Transverse colon (tissue), 4 donors: ENCODE measurements at regions not wholly inside any gene's neighbourhood (a gene's known extent, or its start where the extent isn't known, plus 50 kb on each side); places are given as distances from the start of the nearest gene placed in this dataset.

Experiments
- DNase-seq: peaks from one replicate; pipeline ENCODE4 v3.0.0-alpha.2; 2019
- H3K27ac ChIP-seq, 4 donors: fragments of 200-600 bp; sonication (generic); 2 replicates each; pipeline ENCODE4 v1.5.1; 2016 to 2018; ENCODE audit warnings: inconsistent platforms in 4 of 4
- H3K27me3 ChIP-seq: fragments of 200-600 bp; sonication (generic); 2 replicates; pipeline ENCODE4 v1.5.1; 2017; ENCODE audit warnings: inconsistent platforms
- H3K36me3 ChIP-seq, 4 donors: fragments of 200-600 bp; sonication (generic); 2 replicates each; pipeline ENCODE4 v1.5.1; 2017 to 2019; ENCODE audit warnings: inconsistent platforms in 4 of 4
- H3K4me1 ChIP-seq, 4 donors: fragments of 200-600 bp; sonication (generic); 2 replicates each; pipeline ENCODE4 v1.5.1; 2017 to 2020; ENCODE audit warnings: inconsistent platforms in 4 of 4
- H3K4me3 ChIP-seq, 4 donors: fragments of 200-600 bp; sonication (generic); 1 replicate in 1 of 4; 2 replicates in 3 of 4; pipeline versions ENCODE4 v1.5.1 to v1.6.1; 2017 to 2019; ENCODE audit warnings: inconsistent platforms in 4 of 4
- H3K9me3 ChIP-seq, 2 donors: fragments of 200-600 bp; sonication (generic); 2 replicates each; pipeline ENCODE4 v1.5.1; 2017 to 2019; ENCODE audit warnings: inconsistent platforms in 2 of 2
- EP300 ChIP-seq: sonication (generic); formaldehyde crosslinking; IDR thresholded peaks from one replicate; pipeline ENCODE4 v1.6.1; 2017; ENCODE audit warnings: antibody characterized with exemption, low read depth
- POLR2A ChIP-seq: fragments of 450-650 bp; IDR thresholded peaks from one replicate; pipeline ENCODE4 v1.6.1; 2016; ENCODE audit warnings: antibody characterized with exemption, mild to moderate bottlenecking, moderate library complexity
- POLR2AphosphoS5 ChIP-seq, 3 donors: sonication (generic); formaldehyde crosslinking; IDR thresholded peaks; one replicate each; pipeline ENCODE4 v1.6.1; 2016; ENCODE audit warnings: antibody characterized with exemption in 3 of 3
- WGBS, 2 donors: methylation state at CpG; one replicate each; pipeline ENCODE4 v1.1.5; 2018; ENCODE audit warnings: low coverage in 1 of 2; 5-methylcytosine and 5-hydroxymethylcytosine counted together
- in situ Hi-C, 4 donors: fragments of 200-750 bp; cut with MboI; loops; one replicate each; pipeline versions ENCODE4 v1.15.0 to v1.15.1; 2017; ENCODE audit warnings: low sequenced_read_pairs in 3 of 4, low pct_ligation_motif_present in 1 of 4, low pct_unique_long_range_greater_than_20kb in 1 of 4
- intact Hi-C: fragments of 100-400 bp; cut with DNase I; formaldehyde crosslinking; loops from one replicate; pipeline ENCODE4 v1.15.1; 2023; ENCODE audit warnings: low total_unique reads
- TF ChIP-seq, protein P1 (sequence below), 5 experiments: fragments of 200-600 bp in 3 of 5; fragments of 450-650 bp in 2 of 5; sonication (generic) in 3 of 5; IDR thresholded peaks; 1 replicate in 2 of 5; 2 replicates in 3 of 5; pipeline ENCODE4 v1.5.1; 2016 to 2017; ENCODE audit warnings: antibody characterized with exemption in 5 of 5, inconsistent platforms in 3 of 5, mild to moderate bottlenecking in 2 of 5, moderate library complexity in 1 of 5

DNA sequence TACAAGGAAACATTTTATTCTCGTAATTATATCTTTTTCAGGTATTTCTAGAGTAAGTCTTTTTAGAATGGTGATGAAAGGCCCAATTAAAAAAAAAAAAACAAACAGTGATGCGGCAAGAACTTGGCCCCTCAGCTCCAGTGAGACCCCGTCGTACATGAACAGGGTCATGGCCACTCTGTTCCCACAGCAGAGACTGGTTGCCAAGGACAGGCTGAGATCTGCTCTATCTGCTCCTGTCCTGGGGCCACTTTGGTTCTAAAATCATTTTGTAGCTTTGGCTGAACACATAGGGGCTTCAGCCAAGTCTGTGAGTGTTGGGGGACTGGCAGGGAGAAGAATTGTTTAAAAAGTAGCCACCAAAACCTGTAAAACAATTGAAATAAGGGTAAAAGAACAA, 286.9 kb downstream of the RFC3 start:
- Histone ChIP-seq H3K27ac (no peak overlapping the region), H3K36me3 (no peaks in the 10 kb centered on the region), H3K9me3 (no peaks in the 10 kb centered on the region), H3K27me3 (no peaks in the 10 kb centered on the region), H3K4me3 (no peak overlapping the region), H3K4me1 (no peaks in the 10 kb centered on the region)
- in situ Hi-C loops: no loop called here
- DNase-seq: no peak
- 86 to 92% methylated on average over 3 to 4 of the region's 4 CpGs for WGBS, 2 donors
- intact Hi-C loops: no loop called here
- TF ChIP-seq POLR2AphosphoS5 (IDR thresholded peaks at IDR 0.05) (no peak), POLR2A (no peak), EP300 (no peak)
- TF ChIP-seq, protein P1, sequence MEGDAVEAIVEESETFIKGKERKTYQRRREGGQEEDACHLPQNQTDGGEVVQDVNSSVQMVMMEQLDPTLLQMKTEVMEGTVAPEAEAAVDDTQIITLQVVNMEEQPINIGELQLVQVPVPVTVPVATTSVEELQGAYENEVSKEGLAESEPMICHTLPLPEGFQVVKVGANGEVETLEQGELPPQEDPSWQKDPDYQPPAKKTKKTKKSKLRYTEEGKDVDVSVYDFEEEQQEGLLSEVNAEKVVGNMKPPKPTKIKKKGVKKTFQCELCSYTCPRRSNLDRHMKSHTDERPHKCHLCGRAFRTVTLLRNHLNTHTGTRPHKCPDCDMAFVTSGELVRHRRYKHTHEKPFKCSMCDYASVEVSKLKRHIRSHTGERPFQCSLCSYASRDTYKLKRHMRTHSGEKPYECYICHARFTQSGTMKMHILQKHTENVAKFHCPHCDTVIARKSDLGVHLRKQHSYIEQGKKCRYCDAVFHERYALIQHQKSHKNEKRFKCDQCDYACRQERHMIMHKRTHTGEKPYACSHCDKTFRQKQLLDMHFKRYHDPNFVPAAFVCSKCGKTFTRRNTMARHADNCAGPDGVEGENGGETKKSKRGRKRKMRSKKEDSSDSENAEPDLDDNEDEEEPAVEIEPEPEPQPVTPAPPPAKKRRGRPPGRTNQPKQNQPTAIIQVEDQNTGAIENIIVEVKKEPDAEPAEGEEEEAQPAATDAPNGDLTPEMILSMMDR (IDR thresholded peaks at IDR 0.05): no peak

DNA sequence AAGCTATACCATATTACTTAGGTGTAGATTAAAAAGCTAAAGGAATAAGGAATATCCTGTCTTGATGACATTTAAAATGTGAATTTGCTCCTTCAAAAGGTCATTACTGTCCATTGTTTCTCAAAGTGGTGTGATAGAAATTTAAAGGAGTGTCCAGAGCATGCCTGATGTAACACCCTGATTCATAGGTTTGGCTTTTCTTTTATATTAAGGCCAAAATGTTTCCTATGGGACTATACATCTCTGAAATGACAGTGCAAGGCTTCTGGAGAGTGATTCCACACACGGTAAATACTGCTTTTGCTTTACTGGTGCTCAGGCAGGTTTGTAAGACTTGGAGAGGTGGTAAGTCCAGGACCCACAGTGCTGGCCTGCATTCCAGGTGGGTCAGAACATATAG, 289.9 kb downstream of the RFC3 start:
- TF ChIP-seq, protein P1 (IDR thresholded peaks at IDR 0.05): no peak
- no peak for TF ChIP-seq EP300
- no peak for TF ChIP-seq POLR2AphosphoS5 (IDR thresholded peaks at IDR 0.05)
- no peak for TF ChIP-seq POLR2A
- Histone ChIP-seq H3K4me1 (no peaks in the 10 kb centered on the region), H3K27ac (no peak overlapping the region), H3K27me3 (no peaks in the 10 kb centered on the region), H3K9me3 (no peaks in the 10 kb centered on the region), H3K4me3 (no peak overlapping the region), H3K36me3 (no peaks in the 10 kb centered on the region)
- WGBS, 2 donors: 79 to 88% methylated on average over 1 of the region's 1 CpG
- intact Hi-C loops (no loop called here), in situ Hi-C loops (no loop called here)
- DNase-seq: no peak

DNA sequence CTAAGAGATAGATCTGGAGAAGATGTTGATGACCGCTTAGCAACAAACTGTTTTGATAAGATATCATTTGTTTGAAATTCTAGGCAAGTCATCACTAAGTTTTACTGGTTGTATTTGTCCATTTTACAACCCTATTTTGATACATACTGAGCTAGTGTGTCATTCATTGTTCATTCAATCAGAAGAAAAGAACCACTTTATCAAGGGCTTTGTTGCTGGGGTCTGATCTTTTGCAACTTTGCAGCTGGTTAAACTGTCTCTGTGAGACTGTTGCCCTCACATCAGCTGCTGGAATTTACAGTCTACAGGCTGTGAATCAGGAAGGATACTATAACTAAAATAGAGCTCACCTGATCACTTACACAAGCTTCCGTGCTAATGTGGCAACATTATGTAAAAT, 290.5 kb downstream of the RFC3 start:
- intact Hi-C loops: no loop called here
- H3K4me1 ChIP-seq: no peaks in the 10 kb centered on the region
- WGBS, 2 donors: 93 to 95% methylated on average over 2 of the region's 2 CpGs
- no peaks in the 10 kb centered on the region for H3K9me3 ChIP-seq
- no peak overlapping the region for H3K4me3 ChIP-seq
- in situ Hi-C loops: no loop called here
- no peaks in the 10 kb centered on the region for H3K27me3 ChIP-seq
- DNase-seq: no peak
- TF ChIP-seq EP300 (no peak), POLR2AphosphoS5 (IDR thresholded peaks at IDR 0.05) (no peak), POLR2A (no peak)
- TF ChIP-seq, protein P1 (IDR thresholded peaks at IDR 0.05): no peak
- no peak overlapping the region for H3K27ac ChIP-seq
- no peaks in the 10 kb centered on the region for H3K36me3 ChIP-seq

GRCh38 chr13:34114581-34114980, 296.6 kb downstream of the RFC3 start:
- H3K27ac ChIP-seq: no peak overlapping the region
- H3K9me3 ChIP-seq: no peaks in the 10 kb centered on the region
- no peaks in the 10 kb centered on the region for H3K4me1 ChIP-seq
- 77% methylated on average over 3 of the region's 3 CpGs; no CpG with 5 or more reads in 1 of the 2 donors for WGBS, 2 donors
- no peak for DNase-seq
- no peaks in the 10 kb centered on the region for H3K36me3 ChIP-seq
- H3K27me3 ChIP-seq: no peaks in the 10 kb centered on the region
- TF ChIP-seq POLR2AphosphoS5 (IDR thresholded peaks at IDR 0.05): no peak
- TF ChIP-seq, protein P1 (IDR thresholded peaks at IDR 0.05): no peak
- TF ChIP-seq POLR2A: no peak
- no peak for TF ChIP-seq EP300
- intact Hi-C loops (no loop called here), in situ Hi-C loops (no loop called here)
- no peak overlapping the region for H3K4me3 ChIP-seq
